Stimulated activated CD8-positive, alpha-beta memory T cell treated with anti-CD3 and anti-CD28 coated beads, Interleukin-4, amount 100 ng/mL, for 48 hours (primary cell): ENCODE measurements at regions not wholly inside any gene's neighbourhood (a gene's known extent, or its start where the extent isn't known, plus 50 kb on each side); places are given as distances from the start of the nearest gene placed in this dataset.

Experiments
- DNase-seq: peaks from one replicate; pipeline ENCODE4 v3.0.0-alpha.2; 2020

DNA sequence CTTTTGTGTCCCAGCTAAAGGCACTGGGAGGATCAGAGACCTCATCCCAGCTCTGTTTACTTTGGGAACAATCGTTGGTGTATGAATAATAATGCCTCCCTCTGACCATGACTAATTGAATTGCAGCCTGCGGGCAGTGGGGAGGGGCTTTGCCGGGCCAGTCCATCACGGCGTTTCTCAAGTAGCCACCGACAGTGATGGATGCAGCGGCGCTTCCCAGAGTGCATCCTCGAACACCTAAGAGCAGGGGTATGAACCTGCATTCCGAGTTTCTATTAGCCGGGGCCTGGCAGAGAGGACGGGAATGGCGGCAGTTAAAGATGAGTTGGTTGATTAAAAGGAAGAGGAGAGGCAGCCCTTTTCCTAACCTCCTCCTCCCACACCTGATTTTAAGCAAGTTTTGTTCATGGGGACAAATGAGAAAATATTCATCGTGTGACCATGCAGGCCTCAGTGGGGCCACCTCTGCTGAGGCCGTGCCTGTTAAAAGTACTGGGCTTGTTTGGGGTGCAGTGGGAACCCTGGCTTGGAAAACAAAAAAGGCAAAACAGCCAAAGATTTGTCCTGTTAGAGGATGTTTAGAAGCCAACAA lies 154.1 kb downstream of the FOXA2 start:
- no peak for DNase-seq

DNA sequence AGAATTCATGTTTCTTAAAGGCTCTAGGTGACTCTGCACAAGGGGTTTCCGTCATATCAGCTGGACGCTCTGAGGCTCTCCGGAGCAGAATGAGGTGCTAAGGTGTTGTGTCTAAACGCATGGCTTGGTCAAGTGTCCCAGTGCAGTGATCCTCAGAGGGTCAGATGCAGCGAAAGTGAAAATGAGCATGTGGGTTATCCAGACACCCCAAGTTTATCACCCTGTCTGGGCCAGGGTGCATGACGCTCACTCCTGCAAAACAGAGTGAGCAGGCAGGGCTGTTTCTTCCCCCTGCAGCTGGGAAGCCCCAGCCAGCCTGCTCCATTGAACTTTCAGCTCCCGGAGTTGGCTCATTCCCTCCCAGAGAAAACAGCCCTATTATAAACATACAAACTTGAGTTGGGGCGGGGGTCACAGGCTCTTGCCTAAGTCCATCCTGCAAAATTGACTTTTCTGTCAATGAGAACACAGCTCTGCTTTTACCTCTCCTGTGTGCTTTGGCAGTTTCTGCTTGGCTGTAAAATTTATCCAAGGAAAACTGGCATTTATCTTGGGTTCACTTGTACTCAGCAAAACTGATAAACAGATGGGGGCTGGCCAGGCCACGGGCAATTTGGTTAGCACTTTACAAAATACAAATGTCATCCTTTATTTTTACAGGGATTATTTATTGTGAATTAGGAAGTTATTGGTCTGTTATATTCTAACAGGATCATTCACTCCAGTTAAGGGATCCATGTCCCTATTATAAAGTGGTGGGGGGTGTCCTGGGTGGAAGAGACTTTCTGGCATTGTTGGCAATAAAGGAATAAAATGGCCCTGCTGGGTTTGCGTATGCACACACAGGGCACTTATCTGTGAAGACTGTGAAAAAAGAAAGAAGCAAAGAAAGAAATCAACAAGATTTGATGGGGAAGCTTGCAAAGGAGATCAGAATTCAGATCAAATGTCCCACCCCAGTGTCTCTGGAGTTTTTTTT lies 154.9 kb downstream of the FOXA2 start:
- DNase-seq: no peak

DNA sequence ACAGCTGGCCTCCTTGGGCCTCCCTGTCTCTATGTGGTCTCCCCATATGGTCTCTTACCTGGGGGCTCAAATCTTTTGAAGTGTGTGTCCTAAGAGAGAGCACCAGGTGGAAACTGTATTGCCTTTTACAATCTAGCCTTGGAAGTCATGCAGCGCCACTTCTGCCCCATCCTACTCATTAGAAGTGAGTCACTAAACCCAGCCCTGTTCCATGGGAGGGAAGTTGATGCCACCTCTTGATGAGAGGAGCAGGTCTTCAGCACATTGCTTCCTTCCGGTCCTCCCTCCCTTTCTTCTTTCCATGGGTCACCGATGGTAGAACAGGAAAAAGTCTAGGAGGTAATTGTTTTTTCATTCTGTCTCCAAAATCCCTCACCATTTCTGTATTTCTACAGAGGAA lies 156.3 kb downstream of the FOXA2 start:
- DNase-seq: no peak

DNA sequence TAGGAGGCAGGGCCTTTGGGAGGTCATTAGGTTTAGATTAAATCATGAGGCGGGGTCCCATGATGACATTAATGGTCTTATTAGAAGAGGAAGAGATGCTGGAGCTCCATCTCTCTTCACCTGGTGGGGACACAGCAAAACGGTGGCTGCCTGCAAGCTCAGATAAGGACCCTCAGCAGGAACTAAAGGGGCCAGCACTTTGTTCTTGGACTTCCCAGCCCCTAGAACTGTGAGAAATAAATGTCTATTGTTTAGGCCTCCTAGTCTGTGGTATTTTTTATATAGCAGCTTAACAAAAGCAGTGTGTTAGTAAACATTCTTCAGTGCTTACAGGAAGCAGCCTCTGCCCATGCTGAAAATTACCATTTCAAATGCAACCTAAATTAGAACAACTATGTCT lies 157.6 kb downstream of the FOXA2 start:
- DNase-seq: no peak

DNA sequence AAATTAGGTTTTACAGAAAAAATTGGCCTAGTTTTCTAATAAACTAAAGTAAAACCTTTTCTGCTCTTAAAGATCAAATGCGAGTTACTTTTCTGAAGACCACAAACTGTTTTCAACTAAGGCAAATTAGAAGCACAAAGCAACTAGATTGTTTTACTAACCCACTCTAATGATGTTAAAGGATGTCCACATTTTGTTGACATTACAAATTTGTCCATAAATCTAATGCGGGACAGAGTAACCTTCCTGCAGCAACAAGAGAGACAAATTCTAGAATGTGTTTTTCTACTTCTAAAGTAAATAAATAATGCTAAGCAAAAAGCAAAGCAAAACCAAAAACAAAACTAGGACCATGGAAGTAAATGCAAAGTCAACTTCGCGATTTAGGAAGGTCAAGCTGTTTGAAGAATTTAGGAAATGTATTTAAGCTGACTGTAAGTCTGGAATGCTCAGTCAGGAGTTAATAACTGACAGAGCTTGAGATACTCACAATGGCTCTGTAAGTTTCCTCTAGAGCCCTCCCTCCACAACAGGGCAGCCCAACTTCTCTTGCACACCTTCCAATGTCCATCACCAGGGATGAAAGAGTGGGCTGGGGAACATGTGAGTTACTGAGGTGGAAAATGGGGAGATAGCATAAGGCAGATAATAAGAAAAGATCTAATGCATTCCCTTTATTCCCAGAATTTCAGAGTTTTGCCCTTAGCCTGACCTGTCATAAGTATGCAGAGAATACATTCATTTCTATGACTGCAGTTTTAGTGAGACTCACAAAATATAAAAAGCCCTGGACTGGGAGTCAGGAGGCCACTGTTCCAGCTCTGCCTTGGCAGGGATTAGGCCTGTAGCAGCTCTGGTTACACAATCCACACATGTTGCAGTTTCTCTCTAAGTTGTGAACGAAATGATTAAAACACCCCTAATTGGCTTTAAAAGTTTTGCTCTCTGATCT lies 158.8 kb downstream of the FOXA2 start:
- no peak for DNase-seq

DNA sequence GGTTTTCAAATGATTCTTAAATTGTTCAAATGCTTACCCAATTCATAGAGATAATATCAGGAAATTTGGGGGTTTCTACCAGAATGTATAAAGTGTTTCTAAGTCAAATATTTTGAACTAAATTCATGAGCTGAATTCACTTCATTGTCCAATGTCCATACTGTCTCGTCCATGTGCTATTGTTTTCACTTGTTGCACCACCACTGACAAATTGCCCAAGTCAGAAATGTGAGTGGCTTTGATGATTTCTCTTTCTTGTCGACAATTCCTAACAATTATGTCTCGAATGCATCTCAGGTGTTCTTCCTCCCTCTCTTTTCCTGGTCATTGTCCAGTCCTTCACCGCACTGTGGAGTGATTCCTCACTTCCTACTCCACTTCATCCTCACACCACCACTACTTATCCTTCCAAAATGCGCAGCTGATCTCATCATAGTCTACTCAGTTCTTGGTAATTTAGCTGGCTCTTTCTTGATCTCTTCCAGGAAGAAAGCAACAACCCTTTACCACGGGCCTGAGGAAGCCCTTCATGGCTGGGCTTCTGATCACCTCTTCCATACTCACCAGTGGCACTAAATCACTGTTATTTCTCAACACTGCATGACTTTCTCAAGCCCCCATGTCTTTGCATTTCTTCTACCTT lies 161.1 kb downstream of the FOXA2 start:
- no peak for DNase-seq

DNA sequence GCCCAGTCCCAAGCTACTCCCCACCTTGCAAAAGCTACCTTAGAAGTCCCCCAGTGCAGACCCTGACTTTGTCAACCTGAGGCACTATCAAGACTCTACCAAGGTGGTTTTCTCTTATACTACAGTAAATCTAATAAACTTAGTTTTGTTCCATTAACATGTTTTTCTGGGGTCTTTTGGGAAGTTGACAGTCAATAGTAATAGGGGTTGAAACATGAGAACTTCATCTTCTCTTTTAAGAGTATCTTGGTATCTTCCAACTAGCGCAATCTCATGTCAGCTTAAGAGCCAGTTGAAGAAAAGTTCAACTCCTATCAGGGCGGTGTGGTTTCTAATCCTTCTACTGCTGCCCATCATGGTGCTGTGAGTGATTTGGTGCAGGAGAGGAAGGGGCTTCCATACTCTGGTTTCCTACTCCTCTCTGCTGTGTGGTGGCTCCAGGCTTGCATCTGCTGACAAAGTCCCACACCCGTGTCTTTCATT lies 164.2 kb downstream of the FOXA2 start:
- DNase-seq: no peak

DNA sequence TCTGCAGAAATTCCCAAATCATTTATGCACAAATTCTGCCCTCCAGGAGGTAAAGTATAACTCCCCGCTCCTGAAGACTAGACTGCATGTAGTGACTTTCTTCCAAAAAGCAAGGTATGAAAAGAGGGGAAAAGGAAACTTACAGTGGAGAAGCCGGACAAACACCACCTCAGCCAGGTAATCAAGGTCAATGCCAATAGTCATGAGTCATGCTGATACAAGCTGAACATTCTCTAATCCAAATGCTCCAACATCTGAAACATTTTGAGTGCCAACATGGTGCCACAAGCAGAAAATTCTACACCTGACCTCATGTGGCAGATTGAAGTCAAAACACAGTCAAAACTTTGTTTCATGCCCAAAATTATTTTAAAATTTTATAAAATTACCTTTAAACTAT lies 165.6 kb downstream of the FOXA2 start:
- no peak for DNase-seq

DNA sequence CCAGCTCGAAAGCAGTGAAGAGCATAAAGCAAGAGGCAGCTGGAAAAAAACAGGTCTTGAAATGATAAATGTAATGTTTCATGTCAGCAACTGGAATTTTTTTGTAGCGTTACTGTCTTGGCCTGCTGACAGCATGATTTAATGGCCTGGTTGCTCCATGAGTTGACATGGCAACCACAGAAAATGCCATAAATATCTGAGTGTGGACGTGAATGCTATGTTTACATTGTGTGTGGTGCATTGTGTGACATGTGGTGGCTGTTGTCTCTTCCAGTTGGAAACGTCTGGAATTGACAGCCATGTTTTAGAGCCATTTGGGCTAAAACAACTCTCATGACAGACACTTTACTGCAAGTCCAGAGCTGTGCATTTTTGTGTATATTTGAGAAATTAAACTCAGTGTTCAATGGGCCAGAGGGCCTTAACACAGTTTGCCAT lies 170.0 kb downstream of the FOXA2 start:
- DNase-seq: no peak

DNA sequence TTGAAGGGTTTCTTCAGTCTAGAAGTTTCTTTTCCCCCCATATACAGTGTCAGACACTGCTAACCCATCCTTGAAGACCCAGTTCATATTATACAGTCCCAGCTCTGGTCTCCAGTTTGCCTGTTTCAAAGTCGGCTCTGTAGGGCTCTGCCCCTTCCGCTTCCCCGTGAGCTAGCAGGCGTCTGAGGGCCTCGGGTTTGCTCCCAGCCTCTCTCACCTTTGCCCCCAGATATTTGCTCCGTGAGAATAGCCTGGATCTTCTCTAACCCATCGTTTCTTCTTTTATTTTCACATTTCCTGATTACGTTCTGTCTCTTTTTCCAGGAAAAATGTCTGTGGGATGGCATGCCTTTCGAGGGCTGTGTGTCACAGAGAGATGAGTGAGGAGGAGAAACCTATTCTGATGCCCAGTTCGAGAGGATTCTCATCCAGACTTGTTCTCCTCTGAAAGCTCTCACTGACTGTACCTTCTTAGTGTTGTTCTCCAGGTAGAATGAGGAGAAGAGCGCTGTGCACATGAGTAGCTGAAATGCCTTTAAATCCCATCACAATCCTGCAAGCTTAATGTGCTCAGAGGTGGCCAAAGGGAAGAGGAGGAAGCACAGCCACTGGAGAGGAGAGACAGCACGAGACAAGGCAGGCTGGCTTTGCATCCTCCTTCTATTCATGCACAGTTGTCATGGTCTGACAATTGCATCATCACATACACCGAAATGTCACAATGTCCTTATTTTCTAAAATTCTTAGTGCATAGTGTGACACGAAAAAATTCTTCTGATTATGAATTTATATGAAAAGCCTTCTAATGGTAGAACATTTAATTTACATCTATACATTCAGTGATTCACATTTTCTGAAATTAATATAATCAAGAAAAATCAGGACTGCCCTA lies 171.1 kb downstream of the FOXA2 start:
- DNase-seq: no peak

DNA sequence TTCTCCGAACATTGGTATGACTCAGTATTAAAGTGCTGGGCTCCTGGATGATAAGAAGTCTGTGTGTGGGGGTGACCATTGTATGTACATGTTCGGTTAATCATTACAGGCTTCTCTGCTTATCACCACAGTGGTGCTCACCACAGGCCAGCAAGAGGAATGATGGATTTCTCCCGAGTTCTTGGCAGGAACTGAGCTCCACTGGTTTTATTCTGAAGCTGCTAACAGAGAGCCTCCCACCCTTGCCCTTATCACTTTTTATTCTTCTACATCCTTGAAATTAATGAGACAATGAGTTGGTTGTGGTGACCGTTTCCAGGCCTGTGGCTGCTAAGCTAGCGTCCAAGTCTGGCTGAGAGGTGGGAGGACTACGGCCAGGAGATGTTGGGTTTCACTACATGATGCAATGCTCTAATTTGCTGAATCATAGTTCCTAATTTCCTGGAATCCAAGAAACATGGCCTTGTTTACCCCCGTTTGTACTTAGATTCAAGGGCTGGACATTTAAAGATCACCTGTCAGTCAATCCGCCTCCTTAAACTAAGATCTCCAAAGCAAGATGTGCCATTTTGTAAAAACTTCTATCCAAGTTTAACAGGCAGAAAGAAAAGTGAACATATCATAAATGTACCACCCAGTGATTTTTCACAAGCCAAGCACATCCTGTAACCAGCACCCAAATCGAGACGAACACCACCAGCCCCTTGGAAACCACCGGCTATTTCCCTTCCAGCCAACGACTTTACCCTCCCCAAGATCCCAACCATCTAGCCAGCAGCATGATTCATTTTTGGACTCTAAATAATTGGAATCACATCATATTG lies 172.5 kb downstream of the FOXA2 start:
- DNase-seq: no peak

DNA sequence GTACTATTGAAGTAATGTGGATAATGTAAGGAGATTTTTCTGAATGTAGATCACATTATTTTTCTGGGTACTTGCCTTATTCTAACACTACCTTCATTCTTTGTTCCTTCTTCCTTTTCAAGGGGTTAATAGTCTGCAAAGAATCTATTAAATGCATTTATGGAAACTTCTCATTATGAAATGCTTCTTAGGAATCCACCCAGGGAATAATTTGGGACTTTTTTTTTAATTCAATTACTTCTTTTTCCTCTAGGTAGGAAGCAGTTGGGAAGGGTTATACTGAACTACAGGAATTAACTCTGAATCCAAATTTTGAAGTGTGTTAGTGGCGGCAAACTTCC lies 173.1 kb downstream of the FOXA2 start:
- DNase-seq: no peak

DNA sequence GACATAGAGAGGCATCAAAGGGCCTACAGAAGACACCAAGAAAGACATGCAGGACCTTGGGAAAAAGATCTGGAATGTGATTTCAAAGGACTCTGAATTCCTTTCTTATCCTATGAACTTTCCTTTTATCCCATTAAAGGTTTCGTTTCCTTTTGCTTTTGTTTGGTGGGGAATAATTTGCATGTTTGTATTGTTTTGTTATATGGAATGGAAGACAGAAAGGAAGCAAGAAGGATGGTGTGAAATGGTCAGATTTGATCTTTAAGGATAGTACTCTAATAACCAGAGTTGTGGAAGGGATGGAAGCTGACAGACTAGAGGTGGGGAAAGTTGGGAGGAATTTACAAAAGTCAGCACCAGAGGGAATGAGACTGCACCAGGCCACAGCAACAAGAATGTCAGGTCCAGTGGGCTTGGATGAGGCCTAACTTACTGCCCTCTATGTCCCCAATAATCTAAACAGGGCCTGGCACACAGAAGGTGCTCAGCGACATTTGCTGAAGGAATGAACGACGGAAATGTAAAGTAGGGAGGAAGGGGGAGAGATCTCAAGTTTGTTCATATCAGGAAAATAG lies 173.7 kb downstream of the FOXA2 start:
- DNase-seq: no peak

DNA sequence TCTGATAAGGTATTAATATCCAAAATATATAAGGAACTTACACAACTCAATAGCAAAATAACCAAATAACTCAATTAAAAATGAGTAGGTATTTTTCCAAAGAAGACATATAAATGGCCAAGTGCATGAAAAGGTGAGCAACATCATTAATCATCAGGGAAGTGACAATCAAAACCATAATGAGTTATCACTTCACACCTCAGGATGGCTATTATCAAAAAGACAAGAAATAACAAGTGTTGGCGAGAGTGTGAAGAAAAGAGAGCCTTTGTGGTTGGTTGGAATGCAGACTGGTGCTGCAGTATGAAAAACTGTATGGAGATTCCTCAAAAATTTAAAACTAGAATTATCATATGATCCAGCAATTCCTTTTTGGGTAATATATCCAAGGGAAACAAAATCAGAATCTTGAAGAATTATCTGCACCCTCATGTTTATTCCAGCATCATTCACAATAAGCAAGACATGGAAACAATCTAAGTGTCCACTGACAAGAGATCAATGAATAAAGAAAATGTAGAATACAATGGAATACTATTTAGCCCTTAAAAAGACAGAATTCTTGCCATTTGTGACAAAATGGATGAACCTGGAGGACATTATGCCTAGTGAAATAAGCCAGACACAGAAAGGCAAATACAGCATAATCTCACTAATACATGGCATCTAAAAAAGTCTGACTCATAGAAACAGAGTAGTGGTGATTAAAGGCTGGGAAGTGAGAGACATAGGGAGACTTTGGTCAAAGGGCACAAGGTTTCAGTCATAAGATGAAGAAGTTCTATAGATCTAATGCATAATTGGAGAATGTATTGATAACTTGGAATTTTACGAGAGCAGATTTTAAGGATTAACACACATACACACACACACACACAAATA lies 175.6 kb downstream of the FOXA2 start:
- no peak for DNase-seq

DNA sequence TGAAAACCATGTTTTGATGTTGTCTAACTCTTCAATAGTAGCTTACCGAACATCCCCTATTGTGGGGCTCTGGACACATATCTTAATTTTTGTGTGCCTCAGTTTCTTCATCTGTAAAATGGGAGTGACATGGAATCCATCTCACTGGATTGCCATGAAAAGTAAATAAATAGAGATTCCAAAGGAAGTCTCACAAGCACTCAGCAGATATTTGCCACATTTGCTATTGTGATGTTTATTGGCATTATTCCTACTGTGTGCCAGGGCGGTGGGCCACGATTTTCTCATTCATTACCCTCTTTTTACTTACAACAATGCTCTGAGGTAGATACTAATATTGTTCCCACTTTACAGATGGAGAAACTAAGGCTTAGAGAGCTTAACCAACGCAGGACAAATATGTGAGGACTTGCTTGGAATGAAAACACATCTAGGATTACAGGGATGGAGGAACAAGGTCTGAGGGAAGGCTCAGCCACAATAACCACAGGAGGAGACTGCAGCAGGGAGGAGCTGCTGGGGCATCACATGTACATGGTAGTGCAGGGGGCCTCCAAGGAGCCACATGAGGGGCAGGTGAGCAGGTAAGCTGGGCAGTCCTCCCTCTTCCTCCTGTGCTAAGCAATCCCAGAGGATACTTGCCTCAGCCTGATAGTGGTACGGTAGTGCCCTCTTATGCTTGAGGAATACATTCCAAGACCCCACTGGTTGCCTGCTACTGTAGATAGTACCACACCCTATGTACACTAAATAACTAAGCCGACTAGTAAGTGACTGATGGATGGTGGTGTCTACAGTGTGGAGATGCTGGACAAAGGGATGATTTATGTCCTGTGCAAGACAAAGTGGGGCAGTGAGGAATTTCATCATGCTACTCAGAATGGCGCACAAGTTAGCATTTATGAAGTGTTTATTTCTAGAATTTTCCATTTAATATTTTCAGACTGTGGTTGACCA lies 176.9 kb downstream of the FOXA2 start:
- DNase-seq: no peak

DNA sequence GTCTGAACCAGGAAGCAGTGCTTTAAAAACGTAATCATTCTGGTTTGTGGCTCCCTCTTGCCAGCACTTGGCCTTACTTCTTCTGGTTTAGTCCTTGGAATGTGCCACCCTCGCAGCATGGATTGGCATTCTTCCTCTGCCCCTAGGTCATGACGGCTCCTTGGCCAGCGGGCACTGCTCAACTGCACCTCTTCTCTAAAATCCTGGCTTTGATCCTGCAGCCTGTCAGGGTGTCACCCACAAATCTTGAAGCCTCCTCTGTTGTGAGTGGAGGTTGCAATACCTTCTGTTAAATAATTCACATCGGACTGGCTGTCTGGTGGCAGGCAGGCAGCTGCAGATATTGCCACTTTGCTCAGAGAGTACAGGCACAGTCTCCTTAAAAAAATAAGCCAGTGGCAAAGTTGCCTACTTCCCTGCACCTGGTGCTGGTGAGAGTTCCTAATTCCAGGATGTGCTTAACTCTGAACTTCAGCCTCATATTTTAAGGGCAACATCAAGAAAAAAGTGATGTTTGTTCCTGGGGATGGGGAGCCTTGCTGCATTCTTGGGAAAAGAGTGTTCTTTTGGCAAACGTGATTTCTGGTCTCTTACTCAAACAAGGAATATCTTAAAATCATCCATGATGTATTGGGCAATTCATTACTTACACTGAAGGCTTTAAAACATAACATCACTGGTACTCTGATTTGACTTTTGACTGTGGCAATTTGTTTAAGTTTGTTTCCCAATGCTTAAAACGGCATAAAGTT lies 179.8 kb downstream of the FOXA2 start:
- no peak for DNase-seq
